ENCODE measurements at regions not wholly inside any gene's neighbourhood (a gene's known extent, or its start where the extent isn't known, plus 50 kb on each side); places are given as distances from the start of the nearest gene placed in this dataset.

GRCh38 chr1:239736479-239736878 is 350.1 kb downstream of the CHRM3 start:
- DNase-seq: no peak

- no peak for DNase-seq
These were observed 352.3 kb upstream of the FMN2 start for GRCh38 chr1:239739375-239739774.

DNA sequence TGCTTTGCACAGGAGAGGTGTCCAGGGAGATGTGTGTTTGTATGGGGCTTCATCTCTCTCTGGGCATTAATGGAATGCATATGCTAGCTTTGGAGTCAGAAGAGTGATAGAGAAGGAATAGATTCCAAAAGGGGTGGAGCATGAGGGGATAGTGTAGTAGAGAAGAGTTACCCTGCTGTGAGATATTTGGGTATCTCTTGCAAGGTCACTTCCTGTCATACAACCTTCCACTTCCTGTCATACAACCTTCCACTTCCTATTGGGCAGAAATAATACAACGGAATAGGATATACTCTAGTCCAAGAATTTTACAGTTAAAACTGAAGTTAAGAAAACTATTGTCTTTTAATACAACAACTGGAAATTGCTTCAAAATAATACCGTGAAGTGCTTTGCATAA is 351.8 kb upstream of the FMN2 start:
- DNase-seq: no peak

DNA sequence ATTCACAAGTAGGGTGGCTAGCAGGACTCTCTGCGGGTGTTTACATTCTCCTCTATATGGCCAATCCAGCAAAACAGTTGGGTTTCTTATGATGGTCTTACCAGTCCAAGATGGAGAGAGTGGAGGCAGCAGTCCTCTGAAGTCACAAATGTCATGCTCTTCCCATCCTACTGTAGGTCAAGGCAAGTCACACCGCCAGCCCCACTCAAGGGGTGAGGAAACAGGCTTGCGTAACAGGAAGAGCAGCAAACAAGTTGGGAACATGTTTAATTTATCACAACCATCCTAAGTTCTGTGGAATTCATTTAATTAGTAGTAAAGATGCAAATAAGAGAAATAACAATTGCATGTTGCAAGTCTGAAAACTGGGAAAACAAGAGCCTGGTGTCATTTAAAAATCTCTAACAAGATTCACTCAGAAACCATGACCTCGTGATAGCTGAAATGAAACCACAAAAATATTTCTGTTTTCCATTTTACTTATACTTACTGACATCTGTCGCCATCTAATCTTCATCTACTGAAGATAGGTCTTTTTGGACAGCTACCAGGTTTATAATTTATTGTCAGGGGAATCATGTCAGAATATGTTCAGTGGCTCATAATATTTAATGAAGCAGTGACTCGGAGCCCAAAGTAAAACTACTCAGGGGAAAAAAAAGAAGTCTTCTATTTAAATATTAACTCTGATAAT is 349.1 kb upstream of the FMN2 start:
- DNase-seq: no peak

- DNase-seq: no peak
These were observed 346.8 kb upstream of the FMN2 start for GRCh38 chr1:239744851-239745250.

- DNase-seq: no peak
These were observed 336.4 kb upstream of the FMN2 start for GRCh38 chr1:239755107-239755912.

DNA sequence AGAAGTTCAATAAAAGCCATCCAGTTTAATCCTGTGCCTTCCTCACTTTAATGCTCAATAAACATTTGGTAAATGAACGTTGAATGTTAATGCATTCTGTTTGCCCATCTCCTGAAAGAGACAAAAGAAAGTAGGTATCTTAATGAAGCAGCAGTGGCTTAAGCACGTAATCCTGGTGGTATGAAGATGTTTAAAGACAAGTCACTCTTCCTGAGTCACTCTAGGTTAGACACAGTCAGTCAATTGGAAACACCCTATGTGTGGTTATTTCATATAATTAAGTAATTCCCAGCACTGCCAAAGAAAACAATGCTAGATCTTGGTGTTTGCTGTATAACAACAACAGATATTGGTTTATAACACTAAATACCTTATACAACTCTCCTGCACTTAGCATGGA is 334.0 kb upstream of the FMN2 start:
- no peak for DNase-seq

GRCh38 chr1:239758756-239759155 is 332.9 kb upstream of the FMN2 start:
- DNase-seq: no peak

DNA sequence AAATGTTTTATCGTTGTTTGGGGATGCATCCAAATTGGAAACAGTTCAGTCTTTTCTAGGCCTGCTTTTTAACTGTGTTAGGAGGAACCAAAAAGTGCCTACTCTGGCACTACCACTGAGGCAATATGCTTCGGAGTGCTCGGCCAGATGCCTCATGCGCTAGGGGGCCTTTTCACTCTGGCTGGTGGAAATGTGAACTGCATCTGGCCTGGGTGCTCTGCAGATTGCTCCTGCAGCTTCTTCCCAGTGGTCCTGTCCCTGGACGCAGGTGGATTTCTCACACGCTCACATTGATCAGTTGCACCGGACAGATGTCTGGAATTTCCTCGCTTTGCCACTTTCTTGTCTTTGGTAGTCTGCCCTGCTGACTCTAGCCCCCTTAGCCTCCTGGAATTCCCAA is 330.2 kb upstream of the FMN2 start:
- no peak for DNase-seq

- no peak for DNase-seq
These were observed 327.8 kb upstream of the FMN2 start for GRCh38 chr1:239763850-239764249.

- DNase-seq: no peak
These were observed 327.1 kb upstream of the FMN2 start for GRCh38 chr1:239764546-239764945.

DNA sequence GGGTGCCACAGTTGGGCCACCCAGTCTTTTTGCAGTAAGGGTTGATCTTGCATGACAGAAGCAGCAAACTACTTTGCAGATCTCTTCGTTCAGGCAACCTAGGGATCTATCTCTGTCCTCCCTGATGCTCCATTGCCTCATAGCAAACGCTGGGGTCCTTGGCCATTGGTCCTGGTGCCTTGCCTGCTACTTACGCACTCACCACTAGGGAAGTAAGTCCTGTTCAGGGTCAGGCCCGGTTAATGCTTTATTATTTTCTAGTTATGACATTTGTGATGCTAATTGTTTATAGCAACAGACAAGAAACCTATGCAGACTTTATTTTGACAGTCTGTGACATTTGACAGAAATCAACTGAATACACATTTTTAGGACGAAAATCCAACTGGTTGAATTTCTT is 326.5 kb upstream of the FMN2 start:
- no peak for DNase-seq

DNA sequence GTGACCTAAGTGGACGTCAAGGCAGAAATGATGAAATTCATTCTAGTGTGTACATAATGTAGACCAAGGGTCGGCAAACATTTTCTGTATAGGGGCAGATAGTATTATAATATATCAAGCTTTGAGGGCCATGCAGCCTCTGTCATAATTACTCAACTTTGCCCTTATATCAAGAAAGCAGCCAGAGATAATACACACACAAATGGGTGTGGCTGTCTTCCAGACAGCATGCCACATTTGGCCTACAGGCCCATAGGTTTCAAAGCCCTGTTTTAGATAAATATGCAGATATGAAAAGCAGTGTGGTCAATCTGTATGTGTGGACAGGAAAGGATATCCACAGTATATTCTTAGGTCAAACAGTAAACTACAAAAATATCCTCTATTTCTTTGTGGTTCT is 320.1 kb upstream of the FMN2 start:
- no peak for DNase-seq

DNA sequence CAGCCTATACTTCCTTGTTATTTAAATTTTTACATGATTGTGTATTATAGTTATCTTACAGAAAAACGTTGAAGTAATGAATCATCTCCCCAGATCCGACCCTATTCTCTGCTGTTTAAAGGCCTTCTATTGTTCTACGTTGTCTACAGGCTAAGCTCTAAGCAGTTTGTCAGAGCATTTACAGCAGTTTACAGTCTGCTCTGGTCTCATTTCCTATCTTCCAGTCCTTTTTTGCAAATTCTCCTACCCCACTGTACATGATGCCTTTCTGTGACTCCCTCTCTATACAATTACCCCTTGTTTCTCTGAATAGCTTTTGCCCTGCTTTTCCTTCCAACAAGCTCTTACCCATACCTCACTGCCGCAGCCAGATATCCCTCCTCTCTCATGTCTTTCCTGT is 319.2 kb upstream of the FMN2 start:
- no peak for DNase-seq

DNA sequence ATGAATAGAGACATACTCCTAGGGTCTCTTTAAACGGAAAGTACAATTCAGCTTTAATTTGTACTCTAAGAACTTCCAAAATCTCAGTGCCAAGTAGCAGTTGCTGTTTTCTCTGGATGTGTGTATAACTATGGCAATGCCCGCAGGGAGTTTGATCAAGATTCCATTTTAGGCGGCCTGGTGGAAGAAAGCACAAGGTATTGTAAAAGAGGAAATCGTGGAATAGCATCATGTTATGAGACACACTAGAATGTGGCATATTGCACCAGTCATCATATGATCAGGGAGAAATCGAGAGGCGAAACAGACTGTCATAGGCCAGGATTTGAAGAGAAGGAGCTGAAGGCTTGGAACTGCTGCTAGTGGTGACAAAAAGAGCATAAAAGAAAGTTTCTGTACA is 316.2 kb upstream of the FMN2 start:
- no peak for DNase-seq

DNA sequence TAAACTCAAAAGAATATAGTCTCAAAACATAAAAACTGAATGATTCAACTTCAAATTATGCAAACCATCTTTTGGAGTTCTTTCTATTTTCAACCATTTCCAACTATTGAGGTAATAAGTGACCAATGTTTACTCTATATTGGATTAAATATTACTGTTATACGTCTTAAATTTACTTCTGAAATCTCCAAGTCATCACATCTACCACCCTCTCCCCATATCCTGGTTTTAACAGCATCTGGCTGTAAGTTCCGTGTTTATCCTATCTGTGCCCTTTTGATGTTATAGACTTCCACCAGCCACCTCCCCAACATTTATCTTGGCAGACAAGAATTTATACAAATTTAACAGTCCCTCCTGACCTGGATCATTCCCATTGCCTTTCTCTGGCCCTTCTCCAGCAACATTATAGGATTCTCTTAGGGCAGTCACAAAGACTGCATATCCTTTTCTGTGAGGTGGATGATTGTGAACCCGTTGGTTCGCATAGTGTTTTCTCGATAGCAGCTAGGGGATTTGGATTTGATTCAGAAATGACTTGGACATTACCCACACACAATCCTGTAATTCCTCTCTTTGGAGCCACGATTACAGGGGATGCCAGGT is 313.4 kb upstream of the FMN2 start:
- DNase-seq: no peak

GRCh38 chr1:239779962-239780361 is 311.7 kb upstream of the FMN2 start:
- no peak for DNase-seq

- no peak for DNase-seq
These were observed 306.8 kb upstream of the FMN2 start for GRCh38 chr1:239784896-239785295.

- DNase-seq: no peak
These were observed 306.1 kb upstream of the FMN2 start for GRCh38 chr1:239785576-239785975.

GRCh38 chr1:239786464-239786863 is 305.2 kb upstream of the FMN2 start:
- DNase-seq: no peak

DNA sequence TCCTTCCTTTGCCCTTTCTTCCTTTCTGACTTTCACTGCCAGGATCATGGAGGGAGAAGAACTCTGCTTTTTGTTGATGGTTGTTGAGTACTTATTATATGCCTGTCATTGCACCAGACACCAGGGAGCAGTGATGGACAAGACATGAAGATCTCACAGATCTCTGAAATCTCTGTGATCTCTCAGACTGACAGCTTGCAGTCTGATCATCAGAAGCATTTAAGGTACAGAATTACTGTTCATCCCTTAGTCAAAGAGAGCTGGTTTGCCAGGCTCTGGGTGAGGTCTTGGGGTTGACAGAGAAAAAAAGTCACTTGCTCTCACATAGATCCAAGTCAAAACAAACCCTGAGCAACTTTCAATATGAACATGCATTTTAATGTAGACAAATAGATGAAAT is 299.5 kb upstream of the FMN2 start:
- no peak for DNase-seq

- DNase-seq: no peak
These were observed 296.4 kb upstream of the FMN2 start for GRCh38 chr1:239795304-239795703.

DNA sequence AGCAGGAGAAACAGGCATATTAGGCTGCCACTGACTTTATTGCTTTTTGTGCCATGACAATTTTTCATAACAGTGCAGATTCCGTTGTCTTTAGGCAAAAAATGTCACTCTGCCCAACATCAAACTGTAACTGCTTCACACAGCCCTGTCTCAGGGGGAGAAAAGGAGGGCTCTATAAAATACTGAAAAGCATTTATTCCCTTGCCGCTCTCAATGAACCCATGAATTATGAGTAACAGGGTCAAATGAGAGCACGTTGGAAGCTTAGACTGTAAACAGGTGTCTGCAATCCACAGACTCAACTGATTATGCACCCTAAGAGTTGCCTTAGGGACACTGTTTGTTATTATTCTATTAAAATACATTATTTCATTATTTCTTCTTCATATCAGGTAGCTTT is 292.1 kb upstream of the FMN2 start:
- DNase-seq: no peak

- no peak for DNase-seq
These were observed 290.8 kb upstream of the FMN2 start for GRCh38 chr1:239800861-239801260.

All from CD4-positive, alpha-beta T cell treated with Interleukin-4 for 4 hours (primary cell).